Right lung (tissue), 2 donors: ENCODE measurements at regions not wholly inside any gene's neighbourhood (a gene's known extent, or its start where the extent isn't known, plus 50 kb on each side); places are given as distances from the start of the nearest gene placed in this dataset.
"Not testable (repeated sequence)": the region's sequence is repeated elsewhere in the genome, so short reads cannot be mapped to it uniquely, and the experiment has no call there.

Source experiments
- DNase-seq, 2 donors: peaks; one replicate each; pipeline ENCODE4 v3.0.0-alpha.2; 2013

DNA sequence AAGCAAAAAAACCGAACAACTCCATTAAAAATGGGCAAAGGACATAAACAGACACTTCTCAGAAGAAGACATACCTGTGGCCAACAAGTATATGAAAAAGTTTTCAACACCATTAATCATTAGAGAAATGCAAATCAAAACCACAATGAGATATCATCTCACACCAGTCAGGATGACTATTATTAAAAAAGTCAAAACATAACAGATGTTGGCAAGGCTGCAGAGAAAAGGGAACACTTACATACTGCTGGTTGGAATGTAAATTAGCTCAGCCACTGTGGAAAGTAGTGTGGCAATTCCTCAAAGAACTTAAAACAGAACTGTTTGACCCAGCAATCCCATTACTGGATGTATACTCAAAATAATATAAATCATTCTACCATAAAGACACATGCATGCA is 436.3 kb downstream of the KLHL13 start:
- DNase-seq: no peak

GRCh38 chrX:117653396-117653795 is 463.2 kb downstream of the KLHL13 start:
- DNase-seq: no peak

DNA sequence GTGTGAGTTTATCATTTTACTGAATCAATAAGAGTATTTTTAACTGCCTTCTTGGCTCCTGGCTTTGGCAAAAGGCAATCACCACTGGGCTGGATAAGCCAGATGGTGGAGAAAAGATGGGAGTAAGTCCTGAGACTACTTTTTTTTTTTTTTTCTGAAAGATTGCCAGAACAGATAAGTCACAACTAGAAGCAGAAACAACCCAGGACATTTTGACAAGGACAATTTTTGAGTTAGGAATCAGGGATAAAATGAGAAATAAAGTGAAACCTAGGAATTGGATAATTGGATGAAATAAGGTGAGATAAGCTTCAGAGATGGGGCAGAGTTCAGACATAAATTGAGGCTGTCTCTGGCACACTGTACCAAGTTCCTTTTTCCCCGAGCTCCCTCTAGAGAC is 471.0 kb downstream of the KLHL13 start:
- DNase-seq: no peak

DNA sequence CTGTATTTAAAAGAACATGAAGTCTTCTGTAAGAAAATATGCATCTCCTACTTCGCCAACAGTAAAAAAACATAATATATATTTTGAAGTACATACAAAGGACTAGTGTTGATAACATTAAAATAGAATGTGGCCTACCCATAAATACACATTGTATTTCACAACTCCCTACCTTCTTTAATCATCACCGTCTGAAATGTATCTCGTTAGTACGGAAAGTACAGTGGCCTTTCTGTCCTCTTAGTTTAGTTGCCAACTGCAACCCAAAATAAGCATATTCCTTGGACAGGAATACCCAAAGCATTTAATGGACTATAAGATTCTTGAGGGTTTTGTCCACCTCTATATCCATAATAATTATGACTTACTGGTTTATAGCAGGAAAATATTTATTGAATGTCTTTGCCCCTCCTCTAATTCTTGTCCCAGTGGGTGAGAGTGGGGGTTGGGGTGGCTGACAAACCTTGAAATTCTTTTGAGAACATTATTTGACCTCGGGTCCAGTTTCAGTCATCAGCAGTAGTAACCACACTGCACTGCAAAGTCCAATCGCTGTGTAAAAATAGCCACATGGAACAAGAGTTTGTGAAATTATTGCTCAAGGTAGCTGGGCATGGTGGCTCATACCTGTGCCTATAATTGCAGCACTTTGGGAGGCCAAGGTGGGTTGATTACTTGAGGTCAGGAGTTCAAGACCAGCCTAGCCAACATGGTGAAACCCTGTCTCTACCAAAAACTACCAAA is 474.5 kb downstream of the KLHL13 start:
- no peak for DNase-seq

- no peak for DNase-seq
These were observed 479.8 kb downstream of the KLHL13 start for GRCh38 chrX:117636826-117637225.

DNA sequence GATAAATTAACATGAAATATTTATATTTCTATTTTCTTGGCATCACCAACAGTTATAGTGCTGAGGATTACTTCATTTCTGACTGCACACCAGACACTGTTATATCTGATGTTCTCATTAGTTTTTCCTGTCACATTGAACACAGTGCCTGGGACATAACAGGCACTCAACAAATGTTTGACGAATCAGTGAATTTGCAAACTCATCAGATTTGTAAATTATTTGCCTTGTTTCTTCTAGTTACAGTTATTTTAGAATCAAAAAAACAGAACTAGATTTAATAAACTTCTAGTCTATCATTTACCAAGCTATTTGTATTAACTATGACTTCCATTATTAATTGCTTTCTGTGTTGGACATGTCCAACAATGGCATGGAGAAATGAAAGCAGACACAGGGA is 483.3 kb downstream of the KLHL13 start:
- DNase-seq: no peak

- no peak for DNase-seq
These were observed 488.2 kb downstream of the KLHL13 start for GRCh38 chrX:117628381-117628780.

DNA sequence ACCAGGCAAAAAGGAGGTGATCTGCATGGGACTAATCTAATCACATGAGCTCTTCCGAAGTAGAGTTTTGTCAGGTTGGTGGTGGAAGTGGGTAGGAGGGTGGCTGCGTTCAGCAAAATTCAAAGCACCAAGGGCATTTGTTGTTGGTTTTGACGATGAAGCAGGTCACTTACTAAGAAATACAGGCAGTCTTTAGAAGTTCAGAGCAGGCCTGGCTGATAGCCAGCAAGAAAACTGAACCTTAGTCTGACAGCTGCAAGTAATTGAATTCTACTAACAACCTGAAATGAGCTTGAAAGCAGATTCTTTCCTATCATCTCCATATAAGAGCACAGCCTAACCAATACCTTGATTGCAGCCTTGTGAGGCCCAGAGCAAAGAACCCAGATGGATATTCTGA is 505.8 kb downstream of the KLHL13 start:
- DNase-seq: no peak

DNA sequence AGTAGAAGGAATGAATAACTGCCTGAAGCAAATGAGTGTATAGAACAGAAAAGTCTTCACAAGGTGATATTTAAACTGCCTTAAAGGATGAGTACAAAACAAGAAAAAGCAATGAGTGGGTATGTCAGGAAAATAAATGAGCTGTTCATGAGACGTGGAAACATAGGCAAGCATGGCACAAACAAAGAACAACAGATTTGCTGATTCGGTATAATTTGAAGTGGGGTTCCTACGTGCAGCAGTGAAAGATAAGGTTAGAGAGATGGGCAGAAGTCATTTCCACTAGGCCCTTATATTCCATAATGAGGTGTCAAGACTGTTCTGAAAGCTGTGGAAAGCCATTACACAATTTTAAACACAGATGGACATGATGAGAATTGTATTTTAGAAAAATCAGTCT is 506.6 kb downstream of the KLHL13 start:
- no peak for DNase-seq

- no peak for DNase-seq
These were observed 509.0 kb downstream of the KLHL13 start for GRCh38 chrX:117607561-117607960.

- DNase-seq: not testable (repeated sequence)
These were observed 510.5 kb downstream of the KLHL13 start for GRCh38 chrX:117606101-117606500.

GRCh38 chrX:117570160-117570559 is 546.5 kb downstream of the KLHL13 start:
- DNase-seq: no peak

DNA sequence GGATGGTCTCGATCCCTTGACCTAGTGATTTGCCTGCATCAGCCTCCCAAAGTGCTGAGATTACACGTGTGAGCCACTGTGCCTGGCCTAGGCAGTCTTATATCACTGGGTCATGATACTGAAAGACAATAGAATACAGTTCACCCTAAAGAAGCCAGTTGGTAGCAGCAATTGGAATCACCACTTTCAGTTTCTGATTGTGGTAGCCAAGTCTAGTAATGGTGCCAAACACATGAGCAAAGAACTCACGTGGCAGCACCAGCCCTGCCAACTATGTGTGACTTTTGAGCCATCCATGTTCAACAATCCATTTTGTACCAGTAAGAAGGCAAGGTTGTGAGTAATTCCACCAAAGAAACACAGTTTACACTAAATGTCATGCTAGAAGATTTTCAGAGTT is 548.4 kb downstream of the KLHL13 start:
- DNase-seq: no peak

DNA sequence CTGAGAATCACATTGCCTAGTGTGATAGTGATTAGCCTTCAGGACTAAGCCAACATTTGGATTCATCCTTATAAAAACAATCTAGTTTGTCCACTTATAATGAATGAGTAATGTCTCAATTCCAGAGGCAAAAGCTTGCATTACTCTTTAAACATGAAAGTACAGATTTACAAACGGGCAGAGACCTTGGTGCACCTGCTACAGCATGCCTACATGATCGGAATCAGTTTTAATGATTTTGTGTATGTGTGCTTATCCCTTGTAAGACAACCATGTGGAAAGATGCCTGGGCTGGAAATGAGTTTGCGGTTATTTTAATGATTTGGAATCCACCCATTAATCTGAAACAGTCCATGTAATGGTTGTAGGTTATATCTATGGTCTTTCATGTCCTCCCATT is 572.7 kb downstream of the KLHL13 start:
- no peak for DNase-seq

DNA sequence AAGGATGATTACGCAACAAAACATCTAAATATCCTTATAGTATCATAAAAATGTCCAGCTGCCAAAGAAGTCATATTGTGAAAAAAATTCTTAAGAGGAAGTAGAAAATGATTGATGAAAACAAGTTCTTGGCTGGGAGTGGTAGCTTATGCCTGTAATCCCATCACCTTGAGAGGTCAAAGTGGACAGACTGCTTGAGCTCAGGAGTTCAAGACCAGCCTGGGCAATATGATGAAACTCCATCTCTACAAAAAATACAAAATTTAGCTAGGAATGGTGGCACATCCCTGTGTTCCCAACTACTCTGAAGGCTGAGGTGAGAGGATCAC is 577.6 kb downstream of the KLHL13 start:
- no peak for DNase-seq

GRCh38 chrX:117538178-117539089 is 578.2 kb downstream of the KLHL13 start:
- no peak for DNase-seq

- DNase-seq: no peak
These were observed 584.3 kb downstream of the KLHL13 start for GRCh38 chrX:117532339-117532738.

DNA sequence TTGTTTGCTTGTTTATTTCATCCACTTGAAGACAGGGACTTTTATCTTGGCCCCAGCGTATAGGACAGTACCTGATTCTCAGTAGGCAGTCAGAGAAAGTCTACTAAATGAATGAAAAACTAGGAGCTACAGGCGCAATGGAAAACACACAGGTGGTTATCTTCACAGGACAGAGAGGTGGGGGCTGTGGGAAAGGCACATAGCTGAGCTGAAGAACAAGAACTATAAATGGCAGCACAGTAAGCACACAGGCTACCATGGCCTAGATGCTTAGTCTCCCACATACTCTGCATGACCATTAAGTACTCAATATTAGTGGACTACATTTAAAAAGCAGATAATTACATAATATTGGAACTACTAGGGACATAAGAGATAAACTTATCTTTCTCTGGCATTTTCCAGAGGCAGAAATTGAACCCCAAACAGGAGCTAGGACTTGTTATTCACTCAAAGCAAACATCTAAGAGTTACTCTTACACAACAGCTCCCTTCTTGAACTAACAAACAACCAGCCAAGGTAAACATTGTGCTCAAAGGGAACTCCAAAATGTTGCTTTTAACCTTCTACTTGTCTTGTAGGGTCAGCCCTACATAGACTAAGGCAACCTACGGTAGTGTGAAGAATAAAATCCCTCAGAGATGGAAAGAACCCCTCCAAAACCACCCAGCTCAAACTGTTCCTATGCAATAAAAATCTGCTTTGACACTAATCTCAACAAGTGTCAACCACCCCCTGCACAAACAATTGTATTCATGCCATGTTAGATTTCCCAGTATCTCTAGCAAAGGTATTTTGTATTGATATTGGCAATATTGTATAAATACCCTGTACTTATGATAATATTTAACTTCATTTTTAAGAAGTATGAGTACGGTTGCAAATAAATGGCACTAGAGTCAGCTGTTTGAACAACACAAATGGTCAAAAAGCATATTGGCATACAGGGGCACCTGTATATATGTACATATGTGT is 593.6 kb downstream of the KLHL13 start:
- no peak for DNase-seq

- no peak for DNase-seq
These were observed 598.6 kb downstream of the KLHL13 start for GRCh38 chrX:117517994-117518393.

- no peak for DNase-seq
These were observed 605.2 kb downstream of the KLHL13 start for GRCh38 chrX:117511379-117511778.

- no peak for DNase-seq
These were observed 606.2 kb downstream of the KLHL13 start for GRCh38 chrX:117510453-117510852.

GRCh38 chrX:117508021-117508420 is 608.6 kb downstream of the KLHL13 start:
- peak in 1 of 2 donors; percentile 13 for DNase-seq
